ENCODE measurements at regions not wholly inside any gene's neighbourhood (a gene's known extent, or its start where the extent isn't known, plus 50 kb on each side); places are given as distances from the start of the nearest gene placed in this dataset.

GRCh38 chr6:163970846-163971564 is 556.5 kb downstream of the QKI start:
- TF ChIP-seq, protein P1, sequence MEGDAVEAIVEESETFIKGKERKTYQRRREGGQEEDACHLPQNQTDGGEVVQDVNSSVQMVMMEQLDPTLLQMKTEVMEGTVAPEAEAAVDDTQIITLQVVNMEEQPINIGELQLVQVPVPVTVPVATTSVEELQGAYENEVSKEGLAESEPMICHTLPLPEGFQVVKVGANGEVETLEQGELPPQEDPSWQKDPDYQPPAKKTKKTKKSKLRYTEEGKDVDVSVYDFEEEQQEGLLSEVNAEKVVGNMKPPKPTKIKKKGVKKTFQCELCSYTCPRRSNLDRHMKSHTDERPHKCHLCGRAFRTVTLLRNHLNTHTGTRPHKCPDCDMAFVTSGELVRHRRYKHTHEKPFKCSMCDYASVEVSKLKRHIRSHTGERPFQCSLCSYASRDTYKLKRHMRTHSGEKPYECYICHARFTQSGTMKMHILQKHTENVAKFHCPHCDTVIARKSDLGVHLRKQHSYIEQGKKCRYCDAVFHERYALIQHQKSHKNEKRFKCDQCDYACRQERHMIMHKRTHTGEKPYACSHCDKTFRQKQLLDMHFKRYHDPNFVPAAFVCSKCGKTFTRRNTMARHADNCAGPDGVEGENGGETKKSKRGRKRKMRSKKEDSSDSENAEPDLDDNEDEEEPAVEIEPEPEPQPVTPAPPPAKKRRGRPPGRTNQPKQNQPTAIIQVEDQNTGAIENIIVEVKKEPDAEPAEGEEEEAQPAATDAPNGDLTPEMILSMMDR (IDR thresholded peaks at IDR 0.05; ENCODE audit: control insufficient read depth, extremely low read depth, insufficient read depth): no peak
- DNase-seq (ENCODE audit: low read depth): no peak
- no peak overlapping the region for H3K4me3 ChIP-seq (ENCODE audit: low read depth, low read length)

DNA sequence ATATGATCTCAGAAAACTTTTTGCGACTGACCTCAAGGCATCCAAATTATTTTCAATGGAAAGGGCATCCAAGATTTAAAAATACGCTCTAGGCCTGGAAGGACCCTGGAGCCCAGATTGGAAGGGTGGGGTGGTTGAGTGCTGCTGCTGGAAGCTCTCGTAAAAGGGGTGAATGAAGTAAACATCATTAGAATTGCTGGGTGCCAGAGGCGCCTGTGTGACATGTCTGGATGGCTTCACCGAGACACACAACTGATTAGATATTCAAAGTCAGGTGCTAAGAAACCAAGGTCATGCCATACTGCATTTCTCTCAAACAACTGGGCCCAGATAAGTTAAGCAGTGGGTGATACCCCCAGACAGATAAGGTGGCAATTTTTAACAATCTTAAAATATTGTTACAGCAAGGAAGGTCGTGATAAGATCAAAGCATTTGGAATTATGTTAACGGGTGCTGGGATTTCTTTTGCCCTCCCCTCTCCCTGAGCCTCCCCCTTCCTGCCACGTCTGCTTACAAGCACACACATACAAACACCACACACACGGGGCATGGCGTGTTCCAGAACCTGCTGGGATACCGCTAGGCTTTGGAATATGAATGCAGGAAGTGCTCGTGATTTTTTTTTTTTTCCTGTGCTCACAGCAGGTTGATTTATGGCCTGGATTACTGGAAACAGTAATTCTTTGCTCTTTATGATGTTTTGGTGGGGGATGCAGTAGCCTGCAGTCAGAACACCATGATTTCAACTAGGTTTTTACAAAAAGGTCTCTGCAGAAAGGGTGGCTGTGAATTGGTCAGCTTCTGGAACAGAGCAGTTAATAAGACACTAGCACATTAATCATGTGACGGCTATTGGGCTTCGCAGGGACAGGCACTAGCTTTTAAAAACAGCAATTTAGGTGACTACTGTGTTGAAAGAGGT is 551.2 kb downstream of the QKI start:
- TF ChIP-seq, protein P1 (IDR thresholded peaks at IDR 0.05; ENCODE audit: control insufficient read depth, extremely low read depth, insufficient read depth): no peak
- DNase-seq (ENCODE audit: low read depth): no peak
- no peak overlapping the region for H3K4me3 ChIP-seq (ENCODE audit: low read depth, low read length)

DNA sequence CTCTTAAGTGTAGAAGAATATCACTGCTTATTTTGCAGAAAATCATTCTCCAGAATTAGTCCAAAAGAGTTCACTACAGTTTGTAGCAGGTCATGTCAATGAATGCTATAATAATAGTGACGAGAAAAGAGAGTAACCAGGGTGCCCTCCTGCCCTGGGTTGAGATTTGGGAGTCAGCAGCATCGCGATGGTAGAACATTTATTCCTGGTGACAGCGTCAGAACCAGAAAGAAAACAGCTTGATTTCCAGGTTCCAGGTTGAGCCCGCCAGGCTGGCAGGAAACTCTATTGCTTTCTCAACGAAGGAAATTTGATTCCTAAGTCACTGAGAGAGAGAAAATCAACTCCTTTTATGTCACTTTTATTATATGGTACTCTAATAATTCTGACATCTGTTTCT is 550.3 kb downstream of the QKI start:
- DNase-seq (ENCODE audit: low read depth): no peak
- no peak overlapping the region for H3K4me3 ChIP-seq (ENCODE audit: low read depth, low read length)
- TF ChIP-seq, protein P1 (IDR thresholded peaks at IDR 0.05; ENCODE audit: control insufficient read depth, extremely low read depth, insufficient read depth): no peak

- TF ChIP-seq, protein P1 (IDR thresholded peaks at IDR 0.05; ENCODE audit: control insufficient read depth, extremely low read depth, insufficient read depth): no peak
- DNase-seq (ENCODE audit: low read depth): no peak
- no peak overlapping the region for H3K4me3 ChIP-seq (ENCODE audit: low read depth, low read length)
These were observed 548.9 kb downstream of the QKI start for GRCh38 chr6:163963205-163964120.

GRCh38 chr6:163962627-163963117 is 548.2 kb downstream of the QKI start:
- no peak for DNase-seq (ENCODE audit: low read depth)
- H3K4me3 ChIP-seq (ENCODE audit: low read depth, low read length): no peak overlapping the region
- TF ChIP-seq, protein P1 (IDR thresholded peaks at IDR 0.05; ENCODE audit: control insufficient read depth, extremely low read depth, insufficient read depth): no peak

- no peak for DNase-seq (ENCODE audit: low read depth)
- TF ChIP-seq, protein P1 (IDR thresholded peaks at IDR 0.05; ENCODE audit: control insufficient read depth, extremely low read depth, insufficient read depth): no peak
- H3K4me3 ChIP-seq (ENCODE audit: low read depth, low read length): no peak overlapping the region
These were observed 545.6 kb downstream of the QKI start for GRCh38 chr6:163960128-163960527.
